HEK293T (cell line): ENCODE measurements at regions not wholly inside any gene's neighbourhood (a gene's known extent, or its start where the extent isn't known, plus 50 kb on each side); places are given as distances from the start of the nearest gene placed in this dataset.

Experiments used
- CTCF ChIA-PET: fragments of 350-600 bp; formaldehyde crosslinking; extraction: SDS; loops from one replicate; lab custom pipeline; 2021; ENCODE audit warnings: antibody characterized with exemption, inconsistent platforms; lab: Yijun Ruan, JAX
- POLR2A ChIA-PET: fragments of 350-600 bp; formaldehyde crosslinking; extraction: SDS; loops from one replicate; lab custom pipeline; 2020; ENCODE audit warnings: antibody characterized with exemption, inconsistent platforms; lab: Yijun Ruan, JAX
- DNase-seq: peaks from one replicate; pipeline ENCODE4 v3.0.0; 2012; ENCODE audit warnings: mixed read lengths; ENCODE audit errors: extremely low spot score
- ARNT ChIP-seq: fragments of 450-650 bp; IDR thresholded peaks from 2 replicates; pipeline ENCODE4 v1.6.1; 2017; ENCODE audit warnings: mild to moderate bottlenecking
- BHLHE40 ChIP-seq: fragments of 450-650 bp; IDR thresholded peaks from 2 replicates; pipeline ENCODE4 v1.6.1; 2016; ENCODE audit warnings: mild to moderate bottlenecking, moderate library complexity, borderline replicate concordance
- CTBP1 ChIP-seq: fragments of 450-650 bp; IDR thresholded peaks from 2 replicates; pipeline ENCODE4 v1.6.1; 2016; ENCODE audit warnings: borderline replicate concordance
- ELF4 ChIP-seq: fragments of 450-650 bp; IDR thresholded peaks from 2 replicates; pipeline ENCODE4 v1.6.1; 2017; ENCODE audit warnings: antibody characterized with exemption
- FOXA1 ChIP-seq: fragments of 450-650 bp; IDR thresholded peaks from 2 replicates; pipeline ENCODE4 v1.6.1; 2016; ENCODE audit warnings: mild to moderate bottlenecking
- FOXK2 ChIP-seq: fragments of 450-650 bp; IDR thresholded peaks from 2 replicates; pipeline ENCODE4 v1.6.1; 2016; ENCODE audit warnings: mild to moderate bottlenecking
- FOXM1 ChIP-seq: fragments of 450-650 bp; IDR thresholded peaks from 2 replicates; pipeline ENCODE4 v1.6.1; 2017; ENCODE audit warnings: mild to moderate bottlenecking, borderline replicate concordance
- HDGF ChIP-seq: fragments of 450-650 bp; IDR thresholded peaks from 2 replicates; pipeline ENCODE4 v1.6.1; 2017; ENCODE audit warnings: antibody characterized with exemption, borderline replicate concordance
- L3MBTL2 ChIP-seq: fragments of 450-650 bp; conservative IDR thresholded peaks from 2 replicates; pipeline ENCODE4 v1.6.1; 2016; ENCODE audit warnings: mild to moderate bottlenecking
- LEF1 ChIP-seq: fragments of 450-650 bp; IDR thresholded peaks from 2 replicates; pipeline ENCODE4 v1.6.1; 2017; ENCODE audit warnings: mild to moderate bottlenecking, borderline replicate concordance
- NFRKB ChIP-seq: fragments of 450-650 bp; IDR thresholded peaks from 2 replicates; pipeline ENCODE4 v1.6.1; 2016; ENCODE audit warnings: mild to moderate bottlenecking, moderate library complexity
- SP1 ChIP-seq: fragments of 450-650 bp; IDR thresholded peaks from 2 replicates; pipeline ENCODE4 v1.6.1; 2017
- SUZ12 ChIP-seq: fragments of 450-650 bp; IDR thresholded peaks from 2 replicates; pipeline ENCODE4 v1.6.1; 2016; ENCODE audit warnings: mild to moderate bottlenecking
- TARDBP ChIP-seq: fragments of 450-650 bp; IDR thresholded peaks from 2 replicates; pipeline ENCODE4 v1.6.1; 2016
- ZNF384 ChIP-seq: fragments of 450-650 bp; IDR thresholded peaks from 2 replicates; pipeline ENCODE4 v1.6.1; 2016
- TF ChIP-seq, protein P1 (sequence below): fragments of 450-650 bp; IDR thresholded peaks from 2 replicates; pipeline ENCODE4 v1.6.1; 2016

DNA sequence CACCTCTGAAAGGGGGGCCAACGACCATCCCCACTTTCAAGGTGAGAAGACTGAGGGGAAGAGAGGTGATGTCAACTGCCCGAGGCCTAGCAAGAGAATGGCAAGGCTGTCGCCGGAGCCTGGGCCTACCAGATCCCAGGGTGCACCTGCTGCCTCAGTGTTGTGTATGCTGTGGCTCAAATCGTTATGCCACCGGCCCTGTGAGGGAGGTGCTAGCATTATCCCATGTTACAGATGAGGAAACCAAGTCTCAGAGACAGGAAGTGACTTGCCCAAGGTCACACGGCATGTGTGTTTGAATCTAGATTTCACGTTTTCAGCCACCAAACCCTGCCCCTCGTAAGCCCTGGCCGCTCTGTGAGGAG lies 152.5 kb downstream of the CEBPB start:
- CTCF ChIA-PET, result no interaction called here

DNA sequence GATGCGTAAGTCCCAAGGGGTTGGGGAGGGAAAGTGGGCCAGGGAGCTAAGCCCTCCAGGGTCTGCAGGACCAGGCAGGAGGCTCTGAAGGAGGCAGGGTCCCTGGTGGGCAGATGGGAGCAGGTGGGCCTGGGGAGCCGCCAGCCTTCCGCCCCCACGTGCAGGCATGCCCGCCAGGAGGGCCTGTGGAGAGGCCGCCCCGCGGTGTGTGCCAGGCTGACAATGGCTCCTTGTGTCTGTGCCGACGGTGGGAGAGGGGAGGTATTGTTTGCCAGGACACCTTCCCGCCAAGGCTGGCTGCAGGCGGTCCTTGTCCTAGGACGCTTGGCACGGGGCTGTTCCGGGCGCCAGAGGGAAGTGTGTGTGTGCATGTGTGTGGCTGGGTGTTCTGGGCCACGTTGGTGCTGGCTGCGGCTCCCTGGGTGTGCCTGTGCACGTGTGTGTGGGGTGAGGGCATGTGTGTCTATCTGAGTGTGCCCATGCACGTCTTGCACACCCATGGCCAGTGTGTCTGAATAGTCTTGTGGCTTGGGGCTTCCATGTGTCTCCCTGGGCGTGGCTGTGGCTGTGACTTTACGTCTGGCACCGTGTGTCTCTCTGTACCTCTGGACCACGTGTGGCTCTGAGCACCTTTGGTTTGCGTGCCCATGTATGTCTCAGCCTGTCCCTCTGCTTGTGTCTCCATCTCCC lies 153.0 kb downstream of the CEBPB start:
- DNase-seq, result no peak
- ChIA-PET CTCF (no interaction called here), POLR2A (no interaction called here)
- TF ChIP-seq FOXM1, result no peak
- no peak for TF ChIP-seq BHLHE40
- TF ChIP-seq, protein P1, sequence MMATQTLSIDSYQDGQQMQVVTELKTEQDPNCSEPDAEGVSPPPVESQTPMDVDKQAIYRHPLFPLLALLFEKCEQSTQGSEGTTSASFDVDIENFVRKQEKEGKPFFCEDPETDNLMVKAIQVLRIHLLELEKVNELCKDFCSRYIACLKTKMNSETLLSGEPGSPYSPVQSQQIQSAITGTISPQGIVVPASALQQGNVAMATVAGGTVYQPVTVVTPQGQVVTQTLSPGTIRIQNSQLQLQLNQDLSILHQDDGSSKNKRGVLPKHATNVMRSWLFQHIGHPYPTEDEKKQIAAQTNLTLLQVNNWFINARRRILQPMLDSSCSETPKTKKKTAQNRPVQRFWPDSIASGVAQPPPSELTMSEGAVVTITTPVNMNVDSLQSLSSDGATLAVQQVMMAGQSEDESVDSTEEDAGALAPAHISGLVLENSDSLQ, result no peak
- TF ChIP-seq FOXK2, result no peak
- TF ChIP-seq NFRKB, result no peak
- TF ChIP-seq SP1, result no peak
- TF ChIP-seq ELF4, result no peak
- TF ChIP-seq TARDBP, result no peak

More for the DNA sequence above, 152.5 kb downstream of the CEBPB start:
- POLR2A ChIA-PET, result interaction anchor here (1.0 kb wide), 1 partner anchor 154 kb away, joined by 3 read pairs; no protein-coding TSS in a partner anchor
- DNase-seq, result no peak
- no peak for TF ChIP-seq FOXM1
- TF ChIP-seq LEF1, result no peak

DNA sequence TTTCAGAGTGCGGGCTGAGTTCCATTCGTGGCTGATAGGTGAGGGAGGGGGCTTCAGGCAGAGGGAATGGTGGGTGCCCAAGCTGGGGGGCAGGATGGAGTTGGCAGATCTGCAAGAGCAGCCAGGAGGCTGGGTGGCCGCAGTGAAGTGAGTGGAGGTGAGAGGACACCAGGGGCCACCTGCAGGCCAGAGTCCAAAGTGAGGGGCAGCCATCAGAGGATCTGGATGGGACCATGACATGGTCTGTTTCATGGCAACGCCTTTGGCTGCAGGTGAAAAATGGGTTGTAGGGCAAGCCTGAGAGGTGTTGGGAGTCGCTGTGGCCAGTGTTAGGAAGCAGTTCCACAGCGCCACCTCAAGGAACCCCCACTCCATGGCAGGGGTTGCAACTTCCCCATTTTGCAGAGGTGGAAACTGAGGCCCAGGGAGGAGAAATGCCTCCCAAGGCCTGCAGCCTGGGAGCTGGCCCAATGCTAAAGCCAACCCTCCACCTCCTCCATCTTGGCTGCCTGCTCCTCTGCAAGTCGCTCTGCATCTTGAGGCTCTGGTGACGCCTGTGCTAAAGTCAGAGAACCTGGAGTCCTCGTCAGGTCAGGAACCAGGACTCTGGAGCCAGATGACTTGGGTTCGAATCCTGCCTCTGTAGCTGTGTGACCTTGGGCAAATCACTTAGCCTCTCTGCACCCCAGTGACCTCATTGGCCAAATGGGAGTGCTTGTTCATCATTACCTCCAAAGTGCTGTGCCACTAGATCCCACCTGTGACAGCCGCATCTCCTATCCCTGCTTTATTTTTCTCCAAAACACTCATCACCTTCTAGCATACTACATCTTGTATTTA lies 153.8 kb downstream of the CEBPB start:
- no peak for DNase-seq
- TF ChIP-seq SUZ12 (no peak), FOXM1 (no peak), L3MBTL2 (no peak), SP1 (no peak), FOXK2 (no peak), LEF1 (no peak), FOXA1 (no peak), ARNT (no peak), HDGF (no peak)
- ChIA-PET POLR2A (no interaction called here), CTCF (no interaction called here)

DNA sequence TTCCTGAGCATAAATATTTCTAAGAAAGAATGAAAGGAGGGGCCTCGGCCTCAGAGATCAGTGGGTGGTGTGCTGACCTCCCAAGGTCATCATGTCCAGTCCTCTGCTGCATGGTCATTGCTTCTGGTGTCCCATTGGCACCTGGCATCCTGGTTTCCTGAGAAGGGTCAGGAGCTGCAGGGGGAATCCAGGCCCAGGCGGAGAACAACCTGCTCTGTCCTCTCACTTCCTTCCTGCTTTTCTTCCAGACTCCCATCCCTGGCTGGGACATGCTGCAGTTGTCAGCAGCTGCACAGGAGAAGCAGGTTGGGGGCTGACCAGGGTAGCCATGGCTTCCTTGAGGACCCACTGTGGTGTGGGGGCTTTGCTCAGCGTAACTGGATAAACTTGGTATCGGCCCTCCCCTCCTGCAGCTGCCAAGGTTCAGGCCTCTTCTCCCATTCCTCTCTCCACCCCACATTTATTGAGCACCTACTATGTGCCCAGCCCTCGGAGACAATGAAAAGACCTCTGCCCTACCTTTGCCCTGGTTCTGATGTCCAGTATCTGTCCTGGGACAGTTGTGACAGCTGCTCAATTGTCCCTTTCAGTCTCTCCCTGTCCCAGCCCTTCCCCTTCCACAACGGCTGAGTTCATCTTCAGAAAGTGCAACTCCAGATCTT lies 155.2 kb downstream of the CEBPB start:
- no peak for DNase-seq
- CTCF ChIA-PET, result no interaction called here
- TF ChIP-seq FOXM1 (no peak), ZNF384 (no peak), BHLHE40 (no peak), TARDBP (no peak), CTBP1 (no peak), HDGF (no peak)
- POLR2A ChIA-PET, result no interaction called here

DNA sequence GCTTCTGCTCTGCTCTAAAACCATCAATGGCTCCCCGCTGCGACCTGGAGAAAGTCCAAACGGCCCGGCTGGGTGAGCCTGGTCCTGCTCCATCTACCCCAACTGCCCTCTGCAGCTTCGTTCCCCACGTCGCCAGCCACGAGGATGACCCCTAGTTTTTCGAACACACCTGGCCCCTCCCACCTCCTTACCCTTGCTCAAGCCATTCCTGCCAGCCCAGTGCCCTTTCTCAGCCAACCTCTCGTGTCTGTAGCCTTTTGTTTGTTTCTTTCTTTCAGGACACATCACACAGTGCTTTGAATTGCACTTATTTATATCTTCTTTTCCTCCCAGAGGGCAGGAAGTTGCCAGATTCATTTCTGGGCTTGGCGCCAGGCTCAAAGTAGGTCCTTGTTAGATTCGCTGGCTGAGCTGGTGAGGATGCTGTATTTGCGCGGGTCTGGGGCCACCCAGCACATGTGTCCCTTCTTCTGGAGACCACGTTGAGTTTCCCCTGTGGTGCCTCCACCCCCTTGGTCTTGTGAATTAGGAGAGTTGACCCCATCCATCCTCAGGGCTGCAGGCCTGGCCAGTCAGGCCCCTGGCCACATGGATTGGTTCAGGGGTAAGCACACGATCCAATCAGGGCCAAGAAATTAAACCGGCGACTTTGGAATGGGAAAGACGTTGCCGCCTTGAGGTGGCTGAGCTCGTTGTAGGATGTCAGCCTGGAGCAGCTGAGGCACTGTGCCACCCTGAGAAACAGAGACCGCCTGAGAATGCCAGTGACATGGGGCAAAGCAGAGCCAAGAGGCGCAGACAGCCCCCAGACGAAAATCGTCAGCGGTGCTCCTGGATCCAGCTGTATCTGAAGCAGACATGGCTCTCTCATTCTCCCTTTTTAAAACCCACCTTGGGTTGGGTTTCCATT lies 156.0 kb downstream of the CEBPB start:
- ChIA-PET POLR2A (no interaction called here), CTCF (no interaction called here)
- TF ChIP-seq, protein P1, result no peak
- no peak for TF ChIP-seq FOXK2
- no peak for TF ChIP-seq ARNT
- no peak for TF ChIP-seq ELF4
- no peak for TF ChIP-seq SUZ12
- TF ChIP-seq NFRKB, result no peak
- TF ChIP-seq ZNF384, result no peak
- no peak for DNase-seq

DNA sequence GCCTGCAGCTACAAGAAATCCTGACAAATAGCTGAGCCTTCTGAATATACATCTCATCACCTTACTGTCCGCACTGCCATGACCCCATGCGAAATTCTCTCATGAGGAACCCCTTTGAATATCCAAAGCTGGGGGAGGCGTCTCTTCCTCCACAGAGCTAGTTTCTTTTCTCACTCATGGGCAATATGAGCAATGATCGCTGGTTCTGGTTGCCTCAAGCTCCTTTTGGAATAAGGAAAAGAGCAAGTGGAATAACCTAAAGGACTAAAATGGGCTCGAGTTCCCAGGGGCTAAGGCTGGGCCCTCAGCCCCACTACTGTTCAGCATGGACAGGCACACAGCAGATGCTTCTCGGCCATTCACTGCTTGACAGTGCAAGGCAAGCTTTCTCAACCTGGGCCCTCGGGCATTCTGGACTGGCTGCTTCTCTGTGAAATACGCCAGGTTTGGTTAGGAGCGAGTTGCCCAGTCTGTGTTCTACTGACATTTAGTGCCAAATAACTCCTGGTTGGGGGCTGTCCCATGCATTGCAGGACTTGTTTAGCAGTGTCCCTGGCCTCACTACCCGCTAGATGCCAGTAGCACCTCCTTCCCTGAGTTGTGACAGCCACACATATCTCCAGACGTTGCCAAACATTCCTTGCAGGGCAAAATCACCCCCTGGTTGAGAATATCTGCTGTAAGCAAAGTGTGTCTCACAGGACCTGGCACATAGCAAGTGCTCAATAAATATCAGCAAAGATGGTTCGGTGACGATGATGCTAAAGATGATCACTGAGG lies 156.8 kb downstream of the CEBPB start:
- TF ChIP-seq NFRKB (no peak), LEF1 (no peak), ZNF384 (no peak), BHLHE40 (no peak), CTBP1 (no peak), FOXK2 (no peak), TARDBP (no peak), ELF4 (no peak), SUZ12 (no peak), SP1 (no peak)
- TF ChIP-seq, protein P1, result no peak
- DNase-seq, result no peak
- CTCF ChIA-PET, result no interaction called here
- POLR2A ChIA-PET, result no interaction called here
